ENCODE measurements at regions not wholly inside any gene's neighbourhood (a gene's known extent, or its start where the extent isn't known, plus 50 kb on each side); places are given as distances from the start of the nearest gene placed in this dataset.

DNA sequence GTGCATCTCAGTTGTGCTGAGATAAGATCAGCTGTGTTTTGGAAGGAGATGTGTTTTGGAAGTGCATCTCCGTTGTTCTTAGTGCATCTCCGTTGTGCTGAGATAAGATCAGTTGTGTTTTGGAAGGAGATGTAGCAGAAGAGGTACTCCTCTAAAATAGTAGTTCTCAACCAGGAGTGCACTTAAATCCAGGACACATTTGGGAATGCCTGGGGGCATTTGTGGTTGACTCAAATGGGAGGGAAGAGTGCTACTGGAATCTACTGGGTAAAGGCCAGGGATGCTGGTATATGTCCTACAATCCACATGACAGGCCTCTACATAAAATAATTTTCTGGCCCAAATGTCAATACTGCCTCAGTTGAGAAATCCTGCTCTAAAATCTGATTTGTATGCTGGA, 70.8 kb upstream of the CHRDL1 start:
- H3K9ac ChIP-seq (ENCODE audit: low read depth in 1 of 2, low read length in 2 of 2): no peak overlapping the region
- H3K4me1 ChIP-seq (ENCODE audit: control insufficient read depth in 4 of 4, insufficient read depth in 4 of 4, low read length in 3 of 4): no peaks in the 10 kb centered on the region
- H3K27me3 ChIP-seq (ENCODE audit: control insufficient read depth in 4 of 4, insufficient read depth in 4 of 4, low read length in 3 of 4): no peaks in the 10 kb centered on the region
- no peak overlapping the region for H3K4me3 ChIP-seq (ENCODE audit: low read depth in 1 of 3, low read length in 3 of 3)
- DNase-seq (ENCODE audit: low spot score): no peak
- no peaks in the 10 kb centered on the region for H3K9me3 ChIP-seq (ENCODE audit: control insufficient read depth in 4 of 4, low read length in 3 of 4)
- H3K36me3 ChIP-seq (ENCODE audit: control insufficient read depth in 4 of 4, insufficient read depth in 3 of 4, low read depth in 1 of 4, low read length in 3 of 4): no peaks in the 10 kb centered on the region
- WGBS: 83% methylated on average over 2 of the region's 2 CpGs
- no peak overlapping the region for H3K27ac ChIP-seq (ENCODE audit: low read depth in 1 of 2, low read length in 2 of 2)
- TF ChIP-seq, protein P1, sequence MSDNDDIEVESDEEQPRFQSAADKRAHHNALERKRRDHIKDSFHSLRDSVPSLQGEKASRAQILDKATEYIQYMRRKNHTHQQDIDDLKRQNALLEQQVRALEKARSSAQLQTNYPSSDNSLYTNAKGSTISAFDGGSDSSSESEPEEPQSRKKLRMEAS (IDR thresholded peaks at IDR 0.05): no peak
- TF ChIP-seq TAF1 (conservative IDR thresholded peaks at IDR 0.05) (no peak), FOXA1 (IDR thresholded peaks at IDR 0.05) (no peak), SP1 (IDR thresholded peaks at IDR 0.05) (no peak), ATF3 (IDR thresholded peaks at IDR 0.05) (no peak), FOXA2 (IDR thresholded peaks at IDR 0.05) (no peak), NR2F2 (IDR thresholded peaks at IDR 0.05) (no peak), RXRA (IDR thresholded peaks at IDR 0.05) (no peak)
- TF ChIP-seq, protein P2, sequence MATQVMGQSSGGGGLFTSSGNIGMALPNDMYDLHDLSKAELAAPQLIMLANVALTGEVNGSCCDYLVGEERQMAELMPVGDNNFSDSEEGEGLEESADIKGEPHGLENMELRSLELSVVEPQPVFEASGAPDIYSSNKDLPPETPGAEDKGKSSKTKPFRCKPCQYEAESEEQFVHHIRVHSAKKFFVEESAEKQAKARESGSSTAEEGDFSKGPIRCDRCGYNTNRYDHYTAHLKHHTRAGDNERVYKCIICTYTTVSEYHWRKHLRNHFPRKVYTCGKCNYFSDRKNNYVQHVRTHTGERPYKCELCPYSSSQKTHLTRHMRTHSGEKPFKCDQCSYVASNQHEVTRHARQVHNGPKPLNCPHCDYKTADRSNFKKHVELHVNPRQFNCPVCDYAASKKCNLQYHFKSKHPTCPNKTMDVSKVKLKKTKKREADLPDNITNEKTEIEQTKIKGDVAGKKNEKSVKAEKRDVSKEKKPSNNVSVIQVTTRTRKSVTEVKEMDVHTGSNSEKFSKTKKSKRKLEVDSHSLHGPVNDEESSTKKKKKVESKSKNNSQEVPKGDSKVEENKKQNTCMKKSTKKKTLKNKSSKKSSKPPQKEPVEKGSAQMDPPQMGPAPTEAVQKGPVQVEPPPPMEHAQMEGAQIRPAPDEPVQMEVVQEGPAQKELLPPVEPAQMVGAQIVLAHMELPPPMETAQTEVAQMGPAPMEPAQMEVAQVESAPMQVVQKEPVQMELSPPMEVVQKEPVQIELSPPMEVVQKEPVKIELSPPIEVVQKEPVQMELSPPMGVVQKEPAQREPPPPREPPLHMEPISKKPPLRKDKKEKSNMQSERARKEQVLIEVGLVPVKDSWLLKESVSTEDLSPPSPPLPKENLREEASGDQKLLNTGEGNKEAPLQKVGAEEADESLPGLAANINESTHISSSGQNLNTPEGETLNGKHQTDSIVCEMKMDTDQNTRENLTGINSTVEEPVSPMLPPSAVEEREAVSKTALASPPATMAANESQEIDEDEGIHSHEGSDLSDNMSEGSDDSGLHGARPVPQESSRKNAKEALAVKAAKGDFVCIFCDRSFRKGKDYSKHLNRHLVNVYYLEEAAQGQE (IDR thresholded peaks at IDR 0.05): no peak

DNA sequence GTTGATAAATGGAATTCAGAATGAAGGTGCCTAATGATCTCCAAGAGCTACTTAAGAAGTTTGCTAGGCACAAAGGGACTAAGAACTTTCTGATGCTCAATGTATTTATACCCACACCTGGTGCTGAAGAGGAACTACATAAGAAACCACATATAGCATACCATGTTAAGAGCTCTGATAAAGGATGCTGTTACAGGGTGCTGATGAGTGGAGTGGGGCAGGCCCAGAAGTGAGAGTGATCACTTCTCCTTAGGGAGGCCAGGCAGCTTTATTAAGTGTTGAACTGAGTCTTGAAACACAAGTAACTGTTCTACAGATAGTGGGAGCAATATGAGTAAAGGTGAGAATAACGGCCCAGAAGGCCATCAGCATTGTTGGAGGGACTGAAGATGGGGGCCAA, 68.3 kb upstream of the CHRDL1 start:
- no peak for TF ChIP-seq RXRA (IDR thresholded peaks at IDR 0.05)
- no peak for TF ChIP-seq ZBTB33 (IDR thresholded peaks at IDR 0.05)
- no peak for TF ChIP-seq ATF3 (IDR thresholded peaks at IDR 0.05)
- no peak for TF ChIP-seq HNF4A (conservative IDR thresholded peaks at IDR 0.05)
- TF ChIP-seq RAD21 (IDR thresholded peaks at IDR 0.05): no peak
- no peak for TF ChIP-seq SP1 (IDR thresholded peaks at IDR 0.05)
- no peak for TF ChIP-seq FOXA1 (IDR thresholded peaks at IDR 0.05)
- TF ChIP-seq GABPA (IDR thresholded peaks at IDR 0.05 in 1 of 2, conservative IDR thresholded peaks at IDR 0.05 in 1 of 2): no peak
- TF ChIP-seq, protein P1 (IDR thresholded peaks at IDR 0.05): no peak
- TF ChIP-seq, protein P2 (IDR thresholded peaks at IDR 0.05): no peak
- no peak for TF ChIP-seq JUND (IDR thresholded peaks at IDR 0.05)
- no peak for TF ChIP-seq NR2F2 (IDR thresholded peaks at IDR 0.05)
- no peak for TF ChIP-seq YY1 (IDR thresholded peaks at IDR 0.05)
- no peak for TF ChIP-seq EGR1 (IDR thresholded peaks at IDR 0.05; ENCODE audit: low read depth in 2 of 2)
- TF ChIP-seq, protein P3, sequence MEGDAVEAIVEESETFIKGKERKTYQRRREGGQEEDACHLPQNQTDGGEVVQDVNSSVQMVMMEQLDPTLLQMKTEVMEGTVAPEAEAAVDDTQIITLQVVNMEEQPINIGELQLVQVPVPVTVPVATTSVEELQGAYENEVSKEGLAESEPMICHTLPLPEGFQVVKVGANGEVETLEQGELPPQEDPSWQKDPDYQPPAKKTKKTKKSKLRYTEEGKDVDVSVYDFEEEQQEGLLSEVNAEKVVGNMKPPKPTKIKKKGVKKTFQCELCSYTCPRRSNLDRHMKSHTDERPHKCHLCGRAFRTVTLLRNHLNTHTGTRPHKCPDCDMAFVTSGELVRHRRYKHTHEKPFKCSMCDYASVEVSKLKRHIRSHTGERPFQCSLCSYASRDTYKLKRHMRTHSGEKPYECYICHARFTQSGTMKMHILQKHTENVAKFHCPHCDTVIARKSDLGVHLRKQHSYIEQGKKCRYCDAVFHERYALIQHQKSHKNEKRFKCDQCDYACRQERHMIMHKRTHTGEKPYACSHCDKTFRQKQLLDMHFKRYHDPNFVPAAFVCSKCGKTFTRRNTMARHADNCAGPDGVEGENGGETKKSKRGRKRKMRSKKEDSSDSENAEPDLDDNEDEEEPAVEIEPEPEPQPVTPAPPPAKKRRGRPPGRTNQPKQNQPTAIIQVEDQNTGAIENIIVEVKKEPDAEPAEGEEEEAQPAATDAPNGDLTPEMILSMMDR (IDR thresholded peaks at IDR 0.05; ENCODE audit: low read depth, low read length, missing input control): no peak
- WGBS: 78% methylated on average over 1 of the region's 1 CpG
- no peak overlapping the region for H3K4me3 ChIP-seq (ENCODE audit: low read depth in 1 of 3, low read length in 3 of 3)

More for the DNA sequence above, 68.3 kb upstream of the CHRDL1 start:
- H3K9ac ChIP-seq (ENCODE audit: low read depth in 1 of 2, low read length in 2 of 2): no peak overlapping the region
- H3K27me3 ChIP-seq (ENCODE audit: control insufficient read depth in 4 of 4, insufficient read depth in 4 of 4, low read length in 3 of 4): no peaks in the 10 kb centered on the region
- no peak overlapping the region for H3K27ac ChIP-seq (ENCODE audit: low read depth in 1 of 2, low read length in 2 of 2)
- no peak for DNase-seq (ENCODE audit: low spot score)
- H3K36me3 ChIP-seq (ENCODE audit: control insufficient read depth in 4 of 4, insufficient read depth in 3 of 4, low read depth in 1 of 4, low read length in 3 of 4): no peaks in the 10 kb centered on the region
- H3K4me1 ChIP-seq (ENCODE audit: control insufficient read depth in 4 of 4, insufficient read depth in 4 of 4, low read length in 3 of 4): no peaks in the 10 kb centered on the region
- no peaks in the 10 kb centered on the region for H3K9me3 ChIP-seq (ENCODE audit: control insufficient read depth in 4 of 4, low read length in 3 of 4)
